ENCODE measurements at regions not wholly inside any gene's neighbourhood (a gene's known extent, or its start where the extent isn't known, plus 50 kb on each side); places are given as distances from the start of the nearest gene placed in this dataset.

DNA sequence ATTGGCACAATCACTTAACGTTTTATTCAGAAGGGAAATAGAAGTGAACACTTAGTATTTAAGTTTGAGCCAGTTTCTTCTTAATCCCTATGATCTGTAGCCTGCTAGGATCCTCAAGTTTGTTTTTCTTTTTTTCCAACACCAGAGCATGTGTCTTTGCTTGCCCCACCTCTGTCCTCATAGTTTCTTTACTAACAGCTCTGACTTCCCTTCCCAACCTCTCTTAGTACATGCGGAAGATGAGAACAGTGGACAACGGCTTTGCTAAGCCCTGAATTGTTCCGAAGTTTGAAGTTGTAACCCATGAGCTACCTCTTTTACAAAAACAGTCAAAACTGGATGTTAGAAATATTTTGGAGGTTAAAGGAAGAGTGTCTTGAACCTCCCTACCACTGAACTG lies 61.7 kb upstream of the TAF11L2 start:
- TF ChIP-seq, protein P1, sequence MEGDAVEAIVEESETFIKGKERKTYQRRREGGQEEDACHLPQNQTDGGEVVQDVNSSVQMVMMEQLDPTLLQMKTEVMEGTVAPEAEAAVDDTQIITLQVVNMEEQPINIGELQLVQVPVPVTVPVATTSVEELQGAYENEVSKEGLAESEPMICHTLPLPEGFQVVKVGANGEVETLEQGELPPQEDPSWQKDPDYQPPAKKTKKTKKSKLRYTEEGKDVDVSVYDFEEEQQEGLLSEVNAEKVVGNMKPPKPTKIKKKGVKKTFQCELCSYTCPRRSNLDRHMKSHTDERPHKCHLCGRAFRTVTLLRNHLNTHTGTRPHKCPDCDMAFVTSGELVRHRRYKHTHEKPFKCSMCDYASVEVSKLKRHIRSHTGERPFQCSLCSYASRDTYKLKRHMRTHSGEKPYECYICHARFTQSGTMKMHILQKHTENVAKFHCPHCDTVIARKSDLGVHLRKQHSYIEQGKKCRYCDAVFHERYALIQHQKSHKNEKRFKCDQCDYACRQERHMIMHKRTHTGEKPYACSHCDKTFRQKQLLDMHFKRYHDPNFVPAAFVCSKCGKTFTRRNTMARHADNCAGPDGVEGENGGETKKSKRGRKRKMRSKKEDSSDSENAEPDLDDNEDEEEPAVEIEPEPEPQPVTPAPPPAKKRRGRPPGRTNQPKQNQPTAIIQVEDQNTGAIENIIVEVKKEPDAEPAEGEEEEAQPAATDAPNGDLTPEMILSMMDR (IDR thresholded peaks at IDR 0.05) = no peak
- TF ChIP-seq POLR2A (IDR thresholded peaks at IDR 0.05) = no peak
- no peak for TF ChIP-seq POLR2AphosphoS5 (IDR thresholded peaks at IDR 0.05)

Measured in breast epithelium (tissue), 3 donors.